ENCODE measurements at regions not wholly inside any gene's neighbourhood (a gene's known extent, or its start where the extent isn't known, plus 50 kb on each side); places are given as distances from the start of the nearest gene placed in this dataset.

GRCh38 chr22:23386822-23387580 is 193.1 kb downstream of the IGLL1 start:
- no peak for TF ChIP-seq CTCF (IDR thresholded peaks at IDR 0.05; ENCODE audit: low read length)
- no peak for TF ChIP-seq EZH2 (optimal IDR thresholded peaks at IDR 0.05; ENCODE audit: low read depth, low read length)
- no peak for TF ChIP-seq EZH2phosphoT487 (IDR thresholded peaks at IDR 0.05; ENCODE audit: low read length)
